Neural cell (in vitro differentiated cells): ENCODE measurements at regions not wholly inside any gene's neighbourhood (a gene's known extent, or its start where the extent isn't known, plus 50 kb on each side); places are given as distances from the start of the nearest gene placed in this dataset.

Experiments used
- H2AFZ ChIP-seq: fragments of 200-600, 300-800 bp; sonication (generic), shearing (Covaris generic); 2 replicates; pipeline ENCODE4 v1.6.0; 2014; ENCODE audit warnings: low read depth, mild to moderate bottlenecking, antibody characterized with exemption, low read length, moderate library complexity
- H3F3A ChIP-seq: fragments of 200-600 bp; shearing (Covaris generic); 2 replicates; pipeline ENCODE4 v1.6.1; 2016; ENCODE audit warnings: mild to moderate bottlenecking, moderate library complexity, mixed read lengths, antibody characterized with exemption, low read length; ENCODE audit not compliant: insufficient read depth, poor library complexity, severe bottlenecking
- H3K27ac ChIP-seq: fragments of 200-600, 300-800 bp; sonication (generic), shearing (Covaris generic); 2 replicates; pipeline ENCODE4 v1.5.1; 2014; ENCODE audit warnings: mild to moderate bottlenecking, low read length, moderate library complexity
- H3K27me3 ChIP-seq: fragments of 300-800, 200-600 bp; sonication (generic), shearing (Covaris generic); 2 replicates; pipeline ENCODE4 v1.6.0; 2014; ENCODE audit warnings: mild to moderate bottlenecking, low read depth, low read length, moderate library complexity; ENCODE audit not compliant: insufficient read depth
- H3K36me3 ChIP-seq: fragments of 300-800, 200-600 bp; sonication (generic), shearing (Covaris generic); 2 replicates; pipeline ENCODE4 v1.5.1; 2014; ENCODE audit warnings: mild to moderate bottlenecking, antibody characterized with exemption, low read length, moderate library complexity; ENCODE audit not compliant: insufficient read depth
- H3K4me2 ChIP-seq: fragments of 300-800, 200-600 bp; sonication (generic), shearing (Covaris generic); 2 replicates; pipeline ENCODE4 v1.6.0; 2014; ENCODE audit warnings: mild to moderate bottlenecking, low read length
- H3K4me3 ChIP-seq: fragments of 300-800, 200-600 bp; sonication (generic), shearing (Covaris generic); 2 replicates; pipeline ENCODE4 v1.5.1; 2014; ENCODE audit warnings: mild to moderate bottlenecking, low read length, moderate library complexity
- H3K79me2 ChIP-seq: fragments of 200-600 bp; shearing (Covaris generic); replicated peaks from 2 replicates; pipeline ENCODE4 v1.6.0; 2014; ENCODE audit warnings: mild to moderate bottlenecking, low read length, moderate library complexity; ENCODE audit not compliant: insufficient read depth
- H3K9ac ChIP-seq: fragments of 300-800, 200-600 bp; sonication (generic), shearing (Covaris generic); 2 replicates; pipeline ENCODE4 v1.6.1; 2016; ENCODE audit warnings: mild to moderate bottlenecking, low read length, mixed read lengths
- H3K9me2 ChIP-seq: fragments of 200-600 bp; shearing (Covaris generic); 2 replicates; pipeline ENCODE4 v1.6.1; 2016; ENCODE audit warnings: mild to moderate bottlenecking, low read length, mixed read lengths; ENCODE audit not compliant: insufficient read depth
- H3K9me3 ChIP-seq: fragments of 200-600, 300-800 bp; sonication (generic), shearing (Covaris generic); 2 replicates; pipeline ENCODE4 v1.6.1; 2016; ENCODE audit warnings: mild to moderate bottlenecking, mixed run types, low read length, moderate library complexity, mixed read lengths
- H4K20me1 ChIP-seq: fragments of 200-600 bp; shearing (Covaris generic); 2 replicates; pipeline ENCODE4 v1.6.1; 2016; ENCODE audit warnings: mild to moderate bottlenecking, mixed run types; ENCODE audit not compliant: insufficient read depth
- EP300 ChIP-seq: fragments of 450-650 bp; conservative IDR thresholded peaks from 2 replicates; pipeline ENCODE4 v1.6.1; 2014; ENCODE audit warnings: antibody characterized with exemption, mild to moderate bottlenecking, moderate library complexity; ENCODE audit not compliant: poor library complexity, severe bottlenecking
- EZH2 ChIP-seq: fragments of 200-600, 300-800 bp; shearing (Covaris generic), sonication (generic); IDR thresholded peaks from 2 replicates; pipeline ENCODE4 v1.6.1; 2014; ENCODE audit warnings: antibody characterized with exemption, low read length, borderline replicate concordance, mild to moderate bottlenecking; ENCODE audit not compliant: insufficient read depth, poor library complexity, severe bottlenecking
- MXI1 ChIP-seq: fragments of 450-650 bp; conservative IDR thresholded peaks from 2 replicates; pipeline ENCODE4 v1.6.1; 2014; ENCODE audit warnings: antibody characterized with exemption, mild to moderate bottlenecking; ENCODE audit not compliant: poor library complexity, severe bottlenecking
- POLR2AphosphoS5 ChIP-seq: IDR thresholded peaks from 2 replicates; pipeline ENCODE4 v1.6.1; 2012
- RAD21 ChIP-seq: fragments of 450-650 bp; conservative IDR thresholded peaks from 2 replicates; pipeline ENCODE4 v1.6.1; 2014; ENCODE audit warnings: antibody characterized with exemption, mild to moderate bottlenecking, moderate library complexity
- SMC3 ChIP-seq: fragments of 450-650 bp; conservative IDR thresholded peaks from 2 replicates; pipeline ENCODE4 v1.6.1; 2014; ENCODE audit warnings: antibody characterized with exemption, mild to moderate bottlenecking, moderate library complexity; ENCODE audit not compliant: poor library complexity
- TAF1 ChIP-seq: IDR thresholded peaks from 2 replicates; pipeline ENCODE4 v1.6.1; 2012; ENCODE audit warnings: low read depth
- TF ChIP-seq, protein P1 (sequence below): IDR thresholded peaks from 2 replicates; pipeline ENCODE4 v1.6.1; 2012; ENCODE audit warnings: borderline replicate concordance
- TF ChIP-seq, protein P2 (sequence below): fragments of 450-650 bp; IDR thresholded peaks from 2 replicates; pipeline ENCODE4 v1.5.1; 2014; ENCODE audit warnings: antibody characterized with exemption, mild to moderate bottlenecking, moderate library complexity; ENCODE audit not compliant: poor library complexity, severe bottlenecking

DNA sequence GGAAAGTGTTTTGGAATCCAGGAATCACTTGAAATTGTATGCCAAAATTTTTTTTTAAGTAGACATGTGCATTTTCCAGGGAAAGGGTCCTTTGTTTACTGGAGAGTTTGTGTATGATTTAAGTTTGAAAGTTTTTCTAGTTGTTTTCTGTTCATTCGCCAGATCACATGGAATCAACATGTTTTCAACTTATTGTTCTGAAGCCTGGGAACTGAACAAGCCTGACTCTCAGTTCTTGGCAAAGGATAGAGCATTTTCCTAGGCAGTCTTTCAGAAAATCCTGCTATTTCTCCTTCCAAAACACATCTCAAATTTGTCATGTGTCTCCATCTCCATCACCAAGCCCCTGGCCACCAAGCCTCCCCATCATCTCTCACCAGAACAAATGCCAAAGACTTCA lies 374.8 kb downstream of the MAFB start:
- Histone ChIP-seq H3K36me3 (no peaks in the 10 kb centered on the region), H4K20me1 (no peaks in the 10 kb centered on the region), H3K9ac (no peak overlapping the region), H3K9me2 (no peaks in the 10 kb centered on the region), H3K27ac (no peak overlapping the region), H3K27me3 (peaks cover 6% of the 10 kb centered on the region), H2AFZ (no peak overlapping the region), H3K4me3 (no peak overlapping the region), H3F3A (no peaks in the 10 kb centered on the region), H3K9me3 (no peaks in the 10 kb centered on the region), H3K79me2 (no peaks in the 10 kb centered on the region), H3K4me2 (no peak overlapping the region)
- TF ChIP-seq RAD21 (no peak), SMC3 (no peak), TAF1 (no peak), EZH2 (no peak), POLR2AphosphoS5 (no peak), EP300 (no peak), MXI1 (no peak)
- TF ChIP-seq, protein P1, sequence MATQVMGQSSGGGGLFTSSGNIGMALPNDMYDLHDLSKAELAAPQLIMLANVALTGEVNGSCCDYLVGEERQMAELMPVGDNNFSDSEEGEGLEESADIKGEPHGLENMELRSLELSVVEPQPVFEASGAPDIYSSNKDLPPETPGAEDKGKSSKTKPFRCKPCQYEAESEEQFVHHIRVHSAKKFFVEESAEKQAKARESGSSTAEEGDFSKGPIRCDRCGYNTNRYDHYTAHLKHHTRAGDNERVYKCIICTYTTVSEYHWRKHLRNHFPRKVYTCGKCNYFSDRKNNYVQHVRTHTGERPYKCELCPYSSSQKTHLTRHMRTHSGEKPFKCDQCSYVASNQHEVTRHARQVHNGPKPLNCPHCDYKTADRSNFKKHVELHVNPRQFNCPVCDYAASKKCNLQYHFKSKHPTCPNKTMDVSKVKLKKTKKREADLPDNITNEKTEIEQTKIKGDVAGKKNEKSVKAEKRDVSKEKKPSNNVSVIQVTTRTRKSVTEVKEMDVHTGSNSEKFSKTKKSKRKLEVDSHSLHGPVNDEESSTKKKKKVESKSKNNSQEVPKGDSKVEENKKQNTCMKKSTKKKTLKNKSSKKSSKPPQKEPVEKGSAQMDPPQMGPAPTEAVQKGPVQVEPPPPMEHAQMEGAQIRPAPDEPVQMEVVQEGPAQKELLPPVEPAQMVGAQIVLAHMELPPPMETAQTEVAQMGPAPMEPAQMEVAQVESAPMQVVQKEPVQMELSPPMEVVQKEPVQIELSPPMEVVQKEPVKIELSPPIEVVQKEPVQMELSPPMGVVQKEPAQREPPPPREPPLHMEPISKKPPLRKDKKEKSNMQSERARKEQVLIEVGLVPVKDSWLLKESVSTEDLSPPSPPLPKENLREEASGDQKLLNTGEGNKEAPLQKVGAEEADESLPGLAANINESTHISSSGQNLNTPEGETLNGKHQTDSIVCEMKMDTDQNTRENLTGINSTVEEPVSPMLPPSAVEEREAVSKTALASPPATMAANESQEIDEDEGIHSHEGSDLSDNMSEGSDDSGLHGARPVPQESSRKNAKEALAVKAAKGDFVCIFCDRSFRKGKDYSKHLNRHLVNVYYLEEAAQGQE, result no peak
- TF ChIP-seq, protein P2, sequence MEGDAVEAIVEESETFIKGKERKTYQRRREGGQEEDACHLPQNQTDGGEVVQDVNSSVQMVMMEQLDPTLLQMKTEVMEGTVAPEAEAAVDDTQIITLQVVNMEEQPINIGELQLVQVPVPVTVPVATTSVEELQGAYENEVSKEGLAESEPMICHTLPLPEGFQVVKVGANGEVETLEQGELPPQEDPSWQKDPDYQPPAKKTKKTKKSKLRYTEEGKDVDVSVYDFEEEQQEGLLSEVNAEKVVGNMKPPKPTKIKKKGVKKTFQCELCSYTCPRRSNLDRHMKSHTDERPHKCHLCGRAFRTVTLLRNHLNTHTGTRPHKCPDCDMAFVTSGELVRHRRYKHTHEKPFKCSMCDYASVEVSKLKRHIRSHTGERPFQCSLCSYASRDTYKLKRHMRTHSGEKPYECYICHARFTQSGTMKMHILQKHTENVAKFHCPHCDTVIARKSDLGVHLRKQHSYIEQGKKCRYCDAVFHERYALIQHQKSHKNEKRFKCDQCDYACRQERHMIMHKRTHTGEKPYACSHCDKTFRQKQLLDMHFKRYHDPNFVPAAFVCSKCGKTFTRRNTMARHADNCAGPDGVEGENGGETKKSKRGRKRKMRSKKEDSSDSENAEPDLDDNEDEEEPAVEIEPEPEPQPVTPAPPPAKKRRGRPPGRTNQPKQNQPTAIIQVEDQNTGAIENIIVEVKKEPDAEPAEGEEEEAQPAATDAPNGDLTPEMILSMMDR, result no peak

DNA sequence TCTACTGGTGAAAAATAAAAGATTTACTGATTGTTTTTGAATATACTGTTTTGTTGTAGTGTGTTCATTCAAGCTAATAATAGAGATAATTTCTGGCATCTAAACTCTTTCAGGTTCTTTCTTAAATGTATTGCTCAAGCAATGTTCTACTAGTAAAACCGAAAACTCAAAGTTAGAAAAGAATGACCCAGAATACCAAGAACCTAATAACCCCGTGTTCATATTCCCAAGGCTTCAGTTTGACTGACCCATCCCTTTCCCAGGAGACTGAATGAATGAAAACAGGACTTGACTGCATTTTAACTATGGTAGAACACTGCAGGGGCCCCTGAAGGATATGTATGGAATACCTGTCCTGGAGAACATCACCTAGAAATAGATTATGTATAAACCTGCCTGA lies 375.3 kb downstream of the MAFB start:
- Histone ChIP-seq H2AFZ (no peak overlapping the region), H3K9me3 (no peaks in the 10 kb centered on the region), H3F3A (no peaks in the 10 kb centered on the region), H3K36me3 (no peaks in the 10 kb centered on the region), H3K4me2 (no peak overlapping the region), H3K9ac (no peak overlapping the region), H3K27me3 (peaks cover 6% of the 10 kb centered on the region), H3K9me2 (no peaks in the 10 kb centered on the region), H4K20me1 (no peaks in the 10 kb centered on the region), H3K4me3 (no peak overlapping the region), H3K79me2 (no peaks in the 10 kb centered on the region), H3K27ac (no peak overlapping the region)
- no peak for TF ChIP-seq SMC3
- TF ChIP-seq TAF1, result no peak
- no peak for TF ChIP-seq POLR2AphosphoS5
- TF ChIP-seq EP300, result no peak
- no peak for TF ChIP-seq MXI1
- no peak for TF ChIP-seq EZH2
- TF ChIP-seq, protein P1, result no peak
- TF ChIP-seq, protein P2, result no peak
- no peak for TF ChIP-seq RAD21
